Upper lobe of left lung (tissue), 6 donors: ENCODE measurements at regions not wholly inside any gene's neighbourhood (a gene's known extent, or its start where the extent isn't known, plus 50 kb on each side); places are given as distances from the start of the nearest gene placed in this dataset.

Experiments
- ATAC-seq, 2 donors: fragments of 200-7000 bp; cut with Tn5 transposase; one replicate each; pipeline ENCODE4 v1.9.1; 2022; ENCODE audit warnings: mild to moderate bottlenecking in 2 of 2, moderate library complexity in 2 of 2; ENCODE audit not compliant: low FRiP score in 2 of 2
- DNase-seq, 2 donors: peaks; one replicate each; pipeline ENCODE4 v3.0.0-alpha.2; 2019 to 2020
- H3K27ac ChIP-seq, 4 donors: fragments of 200-600 bp; sonication (generic); one replicate each; pipeline ENCODE4 v1.5.1; 2016 to 2019
- H3K27me3 ChIP-seq, 4 donors: fragments of 200-600 bp; sonication (generic); one replicate each; pipeline ENCODE4 v1.5.1; 2017 to 2019
- H3K36me3 ChIP-seq, 4 donors: fragments of 200-600 bp; sonication (generic); one replicate each; pipeline ENCODE4 v1.5.1; 2016 to 2019
- H3K4me1 ChIP-seq, 4 donors: fragments of 200-600 bp; sonication (generic); one replicate each; pipeline ENCODE4 v1.5.1; 2018 to 2019
- H3K4me3 ChIP-seq, 4 donors: fragments of 200-600 bp; sonication (generic); one replicate each; pipeline ENCODE4 v1.5.1; 2017 to 2019; ENCODE audit warnings: mild to moderate bottlenecking in 2 of 4, moderate library complexity in 1 of 4
- H3K9me3 ChIP-seq, 4 donors: fragments of 200-600 bp; sonication (generic); one replicate each; pipeline ENCODE4 v1.5.1; 2018 to 2019
- CTCF ChIP-seq, 6 experiments: fragments of 450-650 bp in 4 of 6; fragments of 200-600 bp in 2 of 6; sonication (generic) in 2 of 6; IDR thresholded peaks; one replicate each; pipeline ENCODE4 v1.5.1; 2016 to 2019; ENCODE audit warnings: antibody characterized with exemption in 6 of 6
- EP300 ChIP-seq, 4 donors: sonication (generic); formaldehyde crosslinking; IDR thresholded peaks; one replicate each; pipeline ENCODE4 v1.5.1; 2017; ENCODE audit warnings: antibody characterized with exemption in 4 of 4, control low read depth in 2 of 4
- POLR2A ChIP-seq, 4 donors: fragments of 450-650 bp; IDR thresholded peaks; one replicate each; pipeline ENCODE4 v1.5.1; 2016 to 2017; ENCODE audit warnings: antibody characterized with exemption in 4 of 4, mild to moderate bottlenecking in 2 of 4
- POLR2AphosphoS5 ChIP-seq, 2 donors: sonication (generic); formaldehyde crosslinking; IDR thresholded peaks; one replicate each; pipeline ENCODE4 v1.5.1; 2017; ENCODE audit warnings: antibody characterized with exemption in 2 of 2
- WGBS, 2 donors: methylation state at CpG; one replicate each; pipeline ENCODE4 v1.1.5; 2017 to 2018; 5-methylcytosine and 5-hydroxymethylcytosine counted together
- donor health status: DM: no; HTN: no; CAD: no; lungs with moderate emphysema.
- donor health status: DM: no; HTN: yes; CAD: no; lungs with severe emphysema.

- ATAC-seq = no peak
- H3K4me3 ChIP-seq = no peak overlapping the region
- H3K36me3 ChIP-seq = no peaks in the 10 kb centered on the region
- no peaks in the 10 kb centered on the region for H3K27me3 ChIP-seq
- DNase-seq = no peak
- H3K4me1 ChIP-seq = no peaks in the 10 kb centered on the region
- WGBS, 2 donors = 80 to 82% methylated on average over 2 of the region's 2 CpGs
- H3K27ac ChIP-seq = no peak overlapping the region
- no peaks in the 10 kb centered on the region for H3K9me3 ChIP-seq
- TF ChIP-seq POLR2A (IDR thresholded peaks at IDR 0.05) (no peak), EP300 (IDR thresholded peaks at IDR 0.05) (no peak), CTCF (IDR thresholded peaks at IDR 0.05) (no peak), POLR2AphosphoS5 (IDR thresholded peaks at IDR 0.05) (no peak)
These were observed 631.7 kb upstream of the SGCG start for GRCh38 chr13:22549126-22549525.

GRCh38 chr13:22561581-22561980, 619.2 kb upstream of the SGCG start:
- Histone ChIP-seq H3K4me3 (no peak overlapping the region), H3K27ac (no peak overlapping the region), H3K36me3 (no peaks in the 10 kb centered on the region), H3K4me1 (no peaks in the 10 kb centered on the region), H3K27me3 (no peaks in the 10 kb centered on the region), H3K9me3 (peaks cover 0 to 5% (median 2%) of the 10 kb centered on the region in 4 donors)
- ATAC-seq = no peak
- TF ChIP-seq EP300 (IDR thresholded peaks at IDR 0.05) (no peak), POLR2AphosphoS5 (IDR thresholded peaks at IDR 0.05) (no peak), CTCF (IDR thresholded peaks at IDR 0.05) (no peak), POLR2A (IDR thresholded peaks at IDR 0.05) (no peak)
- no peak for DNase-seq

GRCh38 chr13:22562116-22562515, 618.7 kb upstream of the SGCG start:
- no peaks in the 10 kb centered on the region for H3K36me3 ChIP-seq
- no peaks in the 10 kb centered on the region for H3K4me1 ChIP-seq
- H3K9me3 ChIP-seq = peaks cover 0 to 5% (median 2%) of the 10 kb centered on the region in 4 donors
- H3K27ac ChIP-seq = no peak overlapping the region
- no peak for DNase-seq
- H3K4me3 ChIP-seq = no peak overlapping the region
- no peak for TF ChIP-seq CTCF (IDR thresholded peaks at IDR 0.05)
- TF ChIP-seq POLR2A (IDR thresholded peaks at IDR 0.05) = no peak
- TF ChIP-seq POLR2AphosphoS5 (IDR thresholded peaks at IDR 0.05) = no peak
- TF ChIP-seq EP300 (IDR thresholded peaks at IDR 0.05) = no peak
- H3K27me3 ChIP-seq = no peaks in the 10 kb centered on the region
- no peak for ATAC-seq
- WGBS, 2 donors = 66 to 67% methylated on average over 1 of the region's 1 CpG

- Histone ChIP-seq H3K4me1 (no peaks in the 10 kb centered on the region), H3K9me3 (peaks cover 0 to 5% (median 2%) of the 10 kb centered on the region in 4 donors), H3K4me3 (no peak overlapping the region), H3K27me3 (no peaks in the 10 kb centered on the region), H3K27ac (no peak overlapping the region), H3K36me3 (no peaks in the 10 kb centered on the region)
- TF ChIP-seq CTCF (IDR thresholded peaks at IDR 0.05) (no peak), POLR2AphosphoS5 (IDR thresholded peaks at IDR 0.05) (no peak), EP300 (IDR thresholded peaks at IDR 0.05) (no peak), POLR2A (IDR thresholded peaks at IDR 0.05) (no peak)
- DNase-seq = no peak
- no peak for ATAC-seq
These were observed 617.5 kb upstream of the SGCG start for GRCh38 chr13:22563272-22563671.

GRCh38 chr13:22569811-22570210, 611.0 kb upstream of the SGCG start:
- no peak for ATAC-seq
- TF ChIP-seq EP300 (IDR thresholded peaks at IDR 0.05) (no peak), POLR2AphosphoS5 (IDR thresholded peaks at IDR 0.05) (no peak), POLR2A (IDR thresholded peaks at IDR 0.05) (no peak), CTCF (IDR thresholded peaks at IDR 0.05) (no peak)
- Histone ChIP-seq H3K9me3 (peaks cover 0 to 2% (median 0%) of the 10 kb centered on the region in 4 donors), H3K27me3 (no peaks in the 10 kb centered on the region), H3K36me3 (no peaks in the 10 kb centered on the region), H3K27ac (no peak overlapping the region), H3K4me3 (no peak overlapping the region), H3K4me1 (no peaks in the 10 kb centered on the region)
- 82% methylated on average over 2 of the region's 2 CpGs for WGBS, 2 donors
- DNase-seq = no peak
